ENCODE measurements at regions not wholly inside any gene's neighbourhood (a gene's known extent, or its start where the extent isn't known, plus 50 kb on each side); places are given as distances from the start of the nearest gene placed in this dataset.

DNA sequence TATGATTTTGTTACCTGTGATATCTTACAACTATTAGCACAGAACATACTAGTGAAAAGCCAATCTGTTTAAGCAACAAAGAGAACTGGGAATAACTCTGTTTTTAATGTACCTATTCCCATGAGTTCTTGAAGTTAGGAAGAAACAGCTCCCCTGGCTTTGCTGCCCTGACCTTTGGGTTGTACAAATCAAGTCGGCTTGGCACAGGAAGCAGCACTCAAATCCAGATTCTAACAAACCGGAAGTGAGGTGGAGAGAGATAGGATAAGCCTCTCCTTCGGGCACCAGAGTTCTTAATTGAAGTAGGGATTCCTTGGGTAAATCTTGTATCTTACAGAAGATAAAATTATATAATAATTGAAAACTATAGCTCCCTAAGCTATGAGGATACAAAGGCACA, 144.8 kb upstream of the CPEB2 start (continued):
- TF ChIP-seq GABPA (IDR thresholded peaks at IDR 0.05; ENCODE audit: borderline replicate concordance, insufficient read depth, low read length) (no peak), KDM5A (IDR thresholded peaks at IDR 0.05; ENCODE audit: low read length) (no peak)

All from H1 (cell line).